Mesenchymal stem cell (in vitro differentiated cells and primary cell): ENCODE measurements at regions not wholly inside any gene's neighbourhood (a gene's known extent, or its start where the extent isn't known, plus 50 kb on each side); places are given as distances from the start of the nearest gene placed in this dataset.
A peak's percentile ranks its signal among the peaks of the same experiment; 100 is the strongest.

Experiments
- DNase-seq: peaks from one replicate; pipeline ENCODE4 v3.0.0-alpha.2; 2013
- H2AFZ ChIP-seq: one replicate; pipeline ENCODE4 v1.6.1; 2013; ENCODE audit warnings: low read depth, mild to moderate bottlenecking, control low read depth, inconsistent platforms, low read length, moderate library complexity
- H2AK5ac ChIP-seq: 2 replicates; pipeline ENCODE4 v1.6.1; 2013; ENCODE audit warnings: low read length, moderate library complexity, mild to moderate bottlenecking, inconsistent platforms; ENCODE audit not compliant: severe bottlenecking
- H2BK120ac ChIP-seq: one replicate; pipeline ENCODE4 v1.6.1; 2013; ENCODE audit warnings: low read depth, mild to moderate bottlenecking, inconsistent platforms, low read length, moderate library complexity
- H2BK12ac ChIP-seq, 2 experiments: one replicate each; pipeline ENCODE4 v1.6.1; 2013; ENCODE audit warnings: inconsistent platforms in 2 of 2, low read length in 2 of 2, mild to moderate bottlenecking in 2 of 2, moderate library complexity in 2 of 2, control low read depth in 1 of 2
- H2BK15ac ChIP-seq: one replicate; pipeline ENCODE4 v1.6.1; 2013; ENCODE audit warnings: mild to moderate bottlenecking, low read depth, inconsistent platforms; ENCODE audit not compliant: poor library complexity, severe bottlenecking
- H2BK5ac ChIP-seq: 2 replicates; pipeline ENCODE4 v1.6.1; 2013; ENCODE audit warnings: low read depth, mild to moderate bottlenecking, low read length, control low read depth, inconsistent platforms; ENCODE audit not compliant: poor library complexity, severe bottlenecking
- H3K14ac ChIP-seq, 2 experiments: one replicate each; pipeline ENCODE4 v1.6.1; 2013; ENCODE audit warnings: inconsistent platforms in 2 of 2, low read length in 2 of 2, control low read depth in 1 of 2, mild to moderate bottlenecking in 1 of 2, moderate library complexity in 1 of 2
- H3K18ac ChIP-seq, 2 experiments: one replicate each; pipeline ENCODE4 v1.6.1; 2013; ENCODE audit warnings: inconsistent platforms in 2 of 2, low read length in 2 of 2, control low read depth in 1 of 2, low read depth in 1 of 2, mild to moderate bottlenecking in 1 of 2
- H3K23ac ChIP-seq, 2 experiments: one replicate each; pipeline ENCODE4 v1.6.1; 2013; ENCODE audit warnings: inconsistent platforms in 2 of 2, low read length in 2 of 2, mild to moderate bottlenecking in 2 of 2, moderate library complexity in 2 of 2, control low read depth in 1 of 2
- H3K27ac ChIP-seq: 2 replicates; pipeline ENCODE4 v1.5.1; 2013; ENCODE audit warnings: mild to moderate bottlenecking, moderate library complexity, low read length, control low read depth, inconsistent platforms; ENCODE audit not compliant: poor library complexity, severe bottlenecking
- H3K27me3 ChIP-seq, 2 experiments: 2 replicates each; pipeline versions ENCODE4 v1.6.1 to v1.7.0; 2013; ENCODE audit warnings: low read length in 2 of 2, mild to moderate bottlenecking in 2 of 2, moderate library complexity in 2 of 2, control low read depth in 1 of 2, inconsistent platforms in 1 of 2; ENCODE audit not compliant: control insufficient read depth in 1 of 2, insufficient read depth in 1 of 2
- H3K36me3 ChIP-seq, 2 experiments: 2 replicates each; pipeline versions ENCODE4 v1.6.1 to v1.7.0; 2013; ENCODE audit warnings: low read length in 2 of 2, control low read depth in 1 of 2, inconsistent platforms in 1 of 2, low read depth in 1 of 2, mild to moderate bottlenecking in 1 of 2; ENCODE audit not compliant: insufficient read depth in 2 of 2, control insufficient read depth in 1 of 2
- H3K4ac ChIP-seq, 2 experiments: one replicate each; pipeline ENCODE4 v1.6.1; 2013; ENCODE audit warnings: inconsistent platforms in 2 of 2, low read length in 2 of 2, mild to moderate bottlenecking in 2 of 2, moderate library complexity in 2 of 2, control low read depth in 1 of 2, low read depth in 1 of 2
- H3K4me1 ChIP-seq: 2 replicates; pipeline ENCODE4 v1.6.1; 2013; ENCODE audit warnings: low read depth, low read length, control low read depth; ENCODE audit not compliant: control insufficient read depth, insufficient read depth
- H3K4me2 ChIP-seq: 2 replicates; pipeline ENCODE4 v1.6.1; 2013; ENCODE audit warnings: low read length, mild to moderate bottlenecking, inconsistent platforms; ENCODE audit not compliant: poor library complexity, severe bottlenecking
- H3K4me3 ChIP-seq, 2 experiments: 2 replicates each; pipeline versions ENCODE4 v1.5.1 to v1.7.0; 2013; ENCODE audit warnings: low read length in 2 of 2, mild to moderate bottlenecking in 2 of 2, control low read depth in 1 of 2, low read depth in 1 of 2; ENCODE audit not compliant: insufficient read depth in 1 of 2
- H3K79me1 ChIP-seq: replicated peaks from 2 replicates; pipeline ENCODE4 v1.6.1; 2013; ENCODE audit warnings: mild to moderate bottlenecking, control low read depth, low read length, inconsistent platforms; ENCODE audit not compliant: poor library complexity, severe bottlenecking
- H3K9ac ChIP-seq: 2 replicates; pipeline ENCODE4 v1.7.0; 2013; ENCODE audit warnings: mild to moderate bottlenecking, low read length, moderate library complexity
- H3K9me3 ChIP-seq: 2 replicates; pipeline ENCODE4 v1.7.0; 2013; ENCODE audit warnings: mild to moderate bottlenecking, low read length; ENCODE audit not compliant: control insufficient read depth
- H4K8ac ChIP-seq: one replicate; pipeline ENCODE4 v1.6.1; 2013; ENCODE audit warnings: inconsistent platforms, mild to moderate bottlenecking, low read length, moderate library complexity
- H4K91ac ChIP-seq: one replicate; pipeline ENCODE4 v1.6.1; 2013; ENCODE audit warnings: mild to moderate bottlenecking, low read length, inconsistent platforms
- WGBS: methylation state at CpG from one replicate; pipeline ENCODE4 v1.1.7; 2013; ENCODE audit warnings: mixed read lengths; 5-methylcytosine and 5-hydroxymethylcytosine counted together

DNA sequence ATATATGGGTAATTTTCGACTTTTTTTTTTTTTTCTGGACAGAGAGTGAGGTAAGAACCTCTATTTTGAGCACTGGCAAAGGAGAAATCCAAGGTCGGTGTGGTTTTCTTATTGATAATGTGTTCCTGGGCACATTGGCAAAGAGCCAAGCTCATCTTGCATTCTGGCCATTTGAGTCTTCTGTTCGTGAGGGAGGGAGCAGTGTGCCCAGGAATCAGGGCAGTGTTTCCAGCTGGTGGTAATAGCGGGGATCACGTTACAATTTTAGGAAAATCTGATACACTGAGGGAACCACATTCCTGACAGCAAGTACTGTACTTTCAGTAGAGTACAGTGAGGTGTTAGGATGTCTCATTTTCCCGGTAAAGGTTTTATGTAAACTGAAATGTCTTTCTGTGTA, 442.3 kb upstream of the MAP3K7 start:
- H3K23ac ChIP-seq = no peak overlapping the region
- H3K4me2 ChIP-seq = no peak overlapping the region
- H3K18ac ChIP-seq = no peak overlapping the region
- H2BK15ac ChIP-seq = no peak overlapping the region
- H3K36me3 ChIP-seq = no peaks in the 10 kb centered on the region
- no peaks in the 10 kb centered on the region for H3K4me1 ChIP-seq
- WGBS = 71% methylated on average over 5 of the region's 6 CpGs
- no peak overlapping the region for H2BK5ac ChIP-seq
- H2BK12ac ChIP-seq = no peak overlapping the region
- H3K27ac ChIP-seq = no peak overlapping the region
- no peak for DNase-seq
- H3K9ac ChIP-seq = no peak overlapping the region
- H3K4ac ChIP-seq = no peak overlapping the region
- H3K4me3 ChIP-seq = no peak overlapping the region
- no peak overlapping the region for H3K14ac ChIP-seq
- no peaks in the 10 kb centered on the region for H3K79me1 ChIP-seq
- no peak overlapping the region for H2AK5ac ChIP-seq
- no peaks in the 10 kb centered on the region for H3K9me3 ChIP-seq
- H3K27me3 ChIP-seq = peaks cover 0 to 2% of the 10 kb centered on the region in 2 experiments
- no peak overlapping the region for H2BK120ac ChIP-seq
- H4K91ac ChIP-seq = no peak overlapping the region
- no peak overlapping the region for H2AFZ ChIP-seq
- H4K8ac ChIP-seq = no peak overlapping the region

- H3K27me3 ChIP-seq = no peaks in the 10 kb centered on the region
- H3K27ac ChIP-seq = no peak overlapping the region
- no peak overlapping the region for H3K4ac ChIP-seq
- no peak overlapping the region for H3K23ac ChIP-seq
- H2BK15ac ChIP-seq = no peak overlapping the region
- H3K18ac ChIP-seq = no peak overlapping the region
- H3K4me2 ChIP-seq = no peak overlapping the region
- H3K79me1 ChIP-seq = no peaks in the 10 kb centered on the region
- H3K14ac ChIP-seq = no peak overlapping the region
- H2AFZ ChIP-seq = no peak overlapping the region
- no peak overlapping the region for H4K8ac ChIP-seq
- no peak overlapping the region for H4K91ac ChIP-seq
- H2BK12ac ChIP-seq = no peak overlapping the region
- H2BK5ac ChIP-seq = no peak overlapping the region
- no peak overlapping the region for H3K9ac ChIP-seq
- H3K36me3 ChIP-seq = no peaks in the 10 kb centered on the region
- H3K4me3 ChIP-seq = no peak overlapping the region
- H2BK120ac ChIP-seq = no peak overlapping the region
- H2AK5ac ChIP-seq = no peak overlapping the region
- DNase-seq = no peak
- no peaks in the 10 kb centered on the region for H3K9me3 ChIP-seq
- no peaks in the 10 kb centered on the region for H3K4me1 ChIP-seq
These were observed 436.7 kb upstream of the MAP3K7 start for GRCh38 chr6:91023529-91023928.

- no peak overlapping the region for H3K14ac ChIP-seq
- WGBS = 49% methylated on average over 1 of the region's 1 CpG
These were observed 433.9 kb upstream of the MAP3K7 start for GRCh38 chr6:91020744-91021143.

DNA sequence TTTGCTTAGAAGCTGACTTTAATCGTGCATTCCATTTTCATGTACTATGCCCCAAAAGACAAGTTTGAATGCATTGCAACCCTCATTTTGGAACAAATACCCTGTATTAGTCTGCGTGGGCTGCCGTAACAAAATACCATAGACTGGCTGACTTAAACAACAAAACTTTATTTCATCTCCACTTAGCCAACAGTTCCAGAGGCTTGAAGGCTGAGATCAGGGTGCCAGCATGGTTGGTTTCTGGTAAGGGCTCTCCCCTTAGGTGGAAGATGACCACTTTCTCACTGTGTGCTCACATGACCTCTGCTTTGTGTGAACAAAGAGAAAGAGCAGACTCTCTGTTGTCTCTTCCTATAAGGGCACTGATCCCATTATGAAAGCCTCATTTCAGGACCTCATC, 431.7 kb upstream of the MAP3K7 start:
- Histone ChIP-seq H2AK5ac (no peak overlapping the region), H3K9me3 (no peaks in the 10 kb centered on the region), H2BK12ac (no peak overlapping the region), H3K79me1 (no peaks in the 10 kb centered on the region), H3K9ac (no peak overlapping the region), H2BK5ac (no peak overlapping the region), H3K27me3 (no peaks in the 10 kb centered on the region), H3K14ac (no peak overlapping the region), H3K36me3 (no peaks in the 10 kb centered on the region), H2BK15ac (no peak overlapping the region), H3K18ac (no peak overlapping the region), H3K4me3 (no peak overlapping the region), H2AFZ (no peak overlapping the region), H3K4me2 (no peak overlapping the region), H3K4ac (no peak overlapping the region), H3K4me1 (no peaks in the 10 kb centered on the region), H4K91ac (no peak overlapping the region), H3K27ac (no peak overlapping the region), H2BK120ac (no peak overlapping the region), H4K8ac (no peak overlapping the region), H3K23ac (no peak overlapping the region)
- 90% methylated on average over 2 of the region's 3 CpGs for WGBS
- no peak for DNase-seq

More at GRCh38 chr6:91020744-91021143, 433.9 kb upstream of the MAP3K7 start:
- no peak overlapping the region for H3K23ac ChIP-seq
- no peak overlapping the region for H2BK15ac ChIP-seq
- no peaks in the 10 kb centered on the region for H3K79me1 ChIP-seq
- no peak overlapping the region for H2AK5ac ChIP-seq
- no peak overlapping the region for H2BK120ac ChIP-seq
- H3K9ac ChIP-seq = no peak overlapping the region
- no peak overlapping the region for H3K4me2 ChIP-seq
- no peak overlapping the region for H3K18ac ChIP-seq
- H3K9me3 ChIP-seq = no peaks in the 10 kb centered on the region
- H2AFZ ChIP-seq = no peak overlapping the region
- no peak overlapping the region for H4K8ac ChIP-seq
- H3K4me1 ChIP-seq = no peaks in the 10 kb centered on the region
- DNase-seq = peak; percentile 11
- H2BK5ac ChIP-seq = no peak overlapping the region
- H3K4me3 ChIP-seq = no peak overlapping the region
- no peak overlapping the region for H4K91ac ChIP-seq
- H2BK12ac ChIP-seq = no peak overlapping the region
- H3K27me3 ChIP-seq = no peaks in the 10 kb centered on the region
- no peak overlapping the region for H3K27ac ChIP-seq
- no peak overlapping the region for H3K4ac ChIP-seq
- H3K36me3 ChIP-seq = no peaks in the 10 kb centered on the region
